Activated T-helper 2 cell treated with anti-CD3 and anti-CD28 coated beads, Interferon-gamma antibody, Interleukin-2, Interleukin-4, amounts not matched to agents 10 μg/mL and 5 μg/mL and 100 μg/mL, durations not matched to agents 14 hours and 24 hours and 36 hours (primary cell): ENCODE measurements at regions not wholly inside any gene's neighbourhood (a gene's known extent, or its start where the extent isn't known, plus 50 kb on each side); places are given as distances from the start of the nearest gene placed in this dataset.

Source experiments
- DNase-seq: peaks from one replicate; pipeline ENCODE4 v3.0.0; 2021; ENCODE audit warnings: low spot score
- H3K27ac Mint-ChIP-seq: one replicate; pipeline ENCODE4 v1.8.0; 2021; ENCODE audit warnings: mixed read lengths
- H3K27me3 Mint-ChIP-seq: one replicate; pipeline ENCODE4 v1.8.0; 2021; ENCODE audit warnings: low read depth, mixed read lengths
- H3K36me3 Mint-ChIP-seq: one replicate; pipeline ENCODE4 v1.8.0; 2021; ENCODE audit warnings: low read depth, mixed read lengths
- H3K4me1 Mint-ChIP-seq: one replicate; pipeline ENCODE4 v1.8.0; 2021; ENCODE audit warnings: low read depth, mixed read lengths
- H3K4me3 Mint-ChIP-seq: one replicate; pipeline ENCODE4 v1.8.0; 2021; ENCODE audit warnings: low read depth, mild to moderate bottlenecking, moderate library complexity, mixed read lengths
- H3K9me3 Mint-ChIP-seq: one replicate; pipeline ENCODE4 v1.8.0; 2021; ENCODE audit warnings: mixed read lengths
- intact Hi-C: fragments of 100-400 bp; cut with micrococcal nuclease; formaldehyde crosslinking; loops from one replicate; pipeline ENCODE4 v1.15.1; 2023

GRCh38 chr4:138320831-138321230, 78.7 kb upstream of the SLC7A11 start:
- Mint-ChIP-seq H3K27me3 (peaks cover 3% of the 10 kb centered on the region), H3K9me3 (no peaks in the 10 kb centered on the region), H3K27ac (no peak overlapping the region), H3K4me3 (no peak overlapping the region), H3K36me3 (no peaks in the 10 kb centered on the region), H3K4me1 (no peaks in the 10 kb centered on the region)
- no peak for DNase-seq
- intact Hi-C loops: no loop called here

DNA sequence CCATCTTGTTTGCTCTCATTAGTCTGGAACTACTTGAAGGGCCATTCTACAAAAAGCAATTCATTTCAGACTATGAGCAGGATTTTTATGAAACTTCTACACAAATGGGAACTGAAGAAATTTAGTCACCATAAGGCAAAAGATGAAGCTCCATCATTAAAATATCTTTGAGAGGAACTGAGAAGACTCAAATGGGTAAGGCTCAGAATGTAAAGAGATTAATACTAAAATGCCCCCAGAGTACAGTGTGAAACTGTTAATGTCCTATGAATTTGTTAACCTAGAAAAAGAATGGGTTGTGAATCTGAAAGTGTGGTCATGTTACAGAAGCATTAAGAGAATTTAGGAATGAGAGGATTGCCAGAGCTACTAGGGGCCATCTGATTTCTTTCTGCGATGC, 77.9 kb upstream of the SLC7A11 start:
- Mint-ChIP-seq H3K4me3 (no peak overlapping the region), H3K36me3 (no peaks in the 10 kb centered on the region), H3K27me3 (peaks cover 3% of the 10 kb centered on the region), H3K27ac (no peak overlapping the region), H3K9me3 (no peaks in the 10 kb centered on the region), H3K4me1 (no peaks in the 10 kb centered on the region)
- intact Hi-C loops: no loop called here
- no peak for DNase-seq

GRCh38 chr4:138317175-138317748, 75.1 kb upstream of the SLC7A11 start:
- peaks cover 3% of the 10 kb centered on the region for H3K27me3 Mint-ChIP-seq
- no peaks in the 10 kb centered on the region for H3K4me1 Mint-ChIP-seq

GRCh38 chr4:138312536-138312911, 70.4 kb upstream of the SLC7A11 start:
- no peaks in the 10 kb centered on the region for H3K4me1 Mint-ChIP-seq
- no peak overlapping the region for H3K27ac Mint-ChIP-seq
- H3K27me3 Mint-ChIP-seq: no peaks in the 10 kb centered on the region
- no peaks in the 10 kb centered on the region for H3K36me3 Mint-ChIP-seq
- no peak overlapping the region for H3K4me3 Mint-ChIP-seq
- no peak for DNase-seq
- no peaks in the 10 kb centered on the region for H3K9me3 Mint-ChIP-seq
- intact Hi-C loops: no loop called here

More at GRCh38 chr4:138317175-138317748, 75.1 kb upstream of the SLC7A11 start:
- Mint-ChIP-seq H3K36me3 (no peaks in the 10 kb centered on the region), H3K9me3 (no peaks in the 10 kb centered on the region), H3K4me3 (no peak overlapping the region), H3K27ac (no peak overlapping the region)
- intact Hi-C loops: no loop called here
- DNase-seq: no peak

DNA sequence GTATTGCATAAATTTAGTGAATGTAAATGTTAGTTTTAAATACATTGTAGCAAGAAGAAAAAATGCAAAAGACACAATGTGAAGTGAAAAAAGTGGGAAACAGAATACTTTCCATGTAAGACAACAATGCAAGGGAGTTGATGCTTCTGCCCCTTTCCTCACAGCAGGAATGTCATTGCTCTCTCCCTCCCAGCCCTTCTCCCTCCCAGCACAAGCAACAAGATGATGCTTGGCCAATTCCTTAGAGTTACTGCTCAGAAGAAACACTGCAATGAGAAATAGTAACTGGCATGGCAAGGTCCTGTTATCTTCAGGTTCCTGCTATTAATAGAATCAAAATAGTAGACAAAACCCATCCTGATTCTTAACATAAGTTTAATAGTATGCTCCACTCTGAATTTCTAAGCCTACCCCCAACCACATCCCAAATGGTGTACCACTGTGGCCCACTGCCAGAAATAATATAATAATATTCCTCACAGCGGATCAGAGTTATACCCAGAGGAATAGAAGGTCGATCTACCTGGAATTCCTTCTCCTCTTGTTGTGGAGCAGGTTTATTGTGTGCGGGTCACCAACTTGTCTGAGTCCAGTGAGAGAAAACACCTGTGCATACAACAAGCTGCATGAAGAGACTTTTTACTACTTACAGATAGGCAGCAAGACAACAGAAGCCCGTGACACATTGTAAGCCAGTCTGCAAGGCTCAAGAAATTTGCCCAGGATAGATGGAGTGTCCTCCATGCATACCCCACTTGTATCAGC, 69.8 kb upstream of the SLC7A11 start:
- Mint-ChIP-seq H3K36me3 (no peaks in the 10 kb centered on the region), H3K27ac (no peak overlapping the region), H3K9me3 (no peaks in the 10 kb centered on the region), H3K27me3 (no peaks in the 10 kb centered on the region), H3K4me1 (no peaks in the 10 kb centered on the region), H3K4me3 (no peak overlapping the region)
- intact Hi-C loops: no loop called here
- DNase-seq: no peak

- H3K27ac Mint-ChIP-seq: no peak overlapping the region
- H3K9me3 Mint-ChIP-seq: no peaks in the 10 kb centered on the region
- no peaks in the 10 kb centered on the region for H3K27me3 Mint-ChIP-seq
- H3K4me1 Mint-ChIP-seq: no peaks in the 10 kb centered on the region
- no peaks in the 10 kb centered on the region for H3K36me3 Mint-ChIP-seq
- DNase-seq: no peak
- intact Hi-C loops: no loop called here
- H3K4me3 Mint-ChIP-seq: no peak overlapping the region
These were observed 68.8 kb upstream of the SLC7A11 start for GRCh38 chr4:138310991-138311390.

DNA sequence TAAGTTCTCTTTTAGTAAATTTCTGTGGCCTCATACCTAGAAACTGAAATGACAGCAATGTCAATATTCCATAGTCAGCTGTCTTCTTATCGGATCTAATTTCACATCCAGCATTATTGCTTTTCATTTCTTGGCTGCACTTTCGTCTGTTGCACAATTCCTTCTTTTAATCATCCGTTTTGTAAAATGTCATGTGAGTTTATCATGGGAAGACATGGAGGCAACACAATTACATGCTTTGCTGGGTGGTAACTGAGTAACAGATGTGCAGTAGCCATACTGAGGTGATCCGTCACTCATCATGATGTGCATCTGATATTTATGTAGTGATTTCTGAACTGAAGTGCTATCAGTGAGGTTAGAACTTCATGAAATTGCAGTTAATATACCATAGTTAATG, 68.3 kb upstream of the SLC7A11 start:
- no peaks in the 10 kb centered on the region for H3K36me3 Mint-ChIP-seq
- no peak overlapping the region for H3K27ac Mint-ChIP-seq
- no peaks in the 10 kb centered on the region for H3K4me1 Mint-ChIP-seq
- no peaks in the 10 kb centered on the region for H3K9me3 Mint-ChIP-seq
- DNase-seq: no peak
- H3K4me3 Mint-ChIP-seq: no peak overlapping the region
- H3K27me3 Mint-ChIP-seq: no peaks in the 10 kb centered on the region
- intact Hi-C loops: no loop called here

DNA sequence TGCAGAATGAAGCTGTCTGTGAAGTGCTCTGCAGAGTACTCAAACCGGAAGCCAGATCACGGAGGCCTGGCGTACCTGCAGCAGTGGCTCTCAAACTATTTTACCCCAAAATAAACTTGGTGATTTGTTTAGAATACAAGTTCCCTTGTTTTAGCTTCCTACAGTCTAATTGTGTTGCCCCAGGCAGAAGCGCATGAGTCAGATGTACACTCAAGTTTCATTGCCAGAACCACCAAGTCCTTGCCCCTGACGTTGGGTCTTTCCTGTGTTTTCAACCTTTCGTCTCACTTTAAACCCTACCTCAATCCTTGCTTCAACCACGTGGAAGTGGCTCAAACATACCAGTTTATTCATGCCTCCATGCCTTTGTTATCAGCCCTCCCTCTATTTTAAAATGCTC, 66.2 kb upstream of the SLC7A11 start:
- H3K27me3 Mint-ChIP-seq: no peaks in the 10 kb centered on the region
- no peak overlapping the region for H3K27ac Mint-ChIP-seq
- DNase-seq: no peak
- no peak overlapping the region for H3K4me3 Mint-ChIP-seq
- H3K4me1 Mint-ChIP-seq: no peaks in the 10 kb centered on the region
- intact Hi-C loops: no loop called here
- H3K36me3 Mint-ChIP-seq: no peaks in the 10 kb centered on the region
- H3K9me3 Mint-ChIP-seq: no peaks in the 10 kb centered on the region

GRCh38 chr4:138307319-138307718, 65.2 kb upstream of the SLC7A11 start:
- no peak for DNase-seq
- no peak overlapping the region for H3K4me3 Mint-ChIP-seq
- intact Hi-C loops: no loop called here

DNA sequence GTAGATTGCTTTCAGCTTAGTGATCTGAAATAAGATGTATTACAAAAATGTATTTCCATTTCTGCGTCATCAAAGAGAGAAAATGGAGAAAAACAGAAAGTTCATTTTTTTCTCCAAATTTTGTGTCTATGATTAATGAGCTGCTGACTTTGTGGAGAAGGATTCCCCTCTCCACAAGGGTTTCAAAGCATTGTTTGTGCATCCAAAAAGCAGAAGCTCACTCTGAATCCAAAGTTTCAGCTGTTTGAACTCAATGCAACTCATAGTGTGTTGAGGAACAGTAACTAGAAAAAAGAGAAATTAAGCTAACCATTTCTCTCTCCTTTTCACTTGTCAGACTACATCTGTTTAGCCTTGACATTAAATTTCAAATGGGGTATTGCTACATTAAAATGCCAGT, 62.9 kb upstream of the SLC7A11 start:
- Mint-ChIP-seq H3K4me1 (no peaks in the 10 kb centered on the region), H3K4me3 (no peak overlapping the region), H3K27me3 (no peaks in the 10 kb centered on the region), H3K27ac (no peak overlapping the region), H3K9me3 (no peaks in the 10 kb centered on the region), H3K36me3 (no peaks in the 10 kb centered on the region)
- intact Hi-C loops: no loop called here
- DNase-seq: no peak

More at GRCh38 chr4:138307319-138307718, 65.2 kb upstream of the SLC7A11 start:
- H3K36me3 Mint-ChIP-seq: no peaks in the 10 kb centered on the region
- H3K27me3 Mint-ChIP-seq: no peaks in the 10 kb centered on the region
- no peaks in the 10 kb centered on the region for H3K9me3 Mint-ChIP-seq
- no peaks in the 10 kb centered on the region for H3K4me1 Mint-ChIP-seq
- no peak overlapping the region for H3K27ac Mint-ChIP-seq

GRCh38 chr4:138301536-138301935, 59.4 kb upstream of the SLC7A11 start:
- intact Hi-C loops: no loop called here
- Mint-ChIP-seq H3K27me3 (no peaks in the 10 kb centered on the region), H3K36me3 (no peaks in the 10 kb centered on the region), H3K4me1 (no peaks in the 10 kb centered on the region), H3K4me3 (no peak overlapping the region), H3K27ac (no peak overlapping the region), H3K9me3 (no peaks in the 10 kb centered on the region)
- no peak for DNase-seq

- no peaks in the 10 kb centered on the region for H3K4me1 Mint-ChIP-seq
- intact Hi-C loops: no loop called here
- H3K27ac Mint-ChIP-seq: no peak overlapping the region
- no peak overlapping the region for H3K4me3 Mint-ChIP-seq
- H3K27me3 Mint-ChIP-seq: no peaks in the 10 kb centered on the region
- H3K9me3 Mint-ChIP-seq: no peaks in the 10 kb centered on the region
- DNase-seq: no peak
- H3K36me3 Mint-ChIP-seq: no peaks in the 10 kb centered on the region
These were observed 58.5 kb upstream of the SLC7A11 start for GRCh38 chr4:138300616-138301015.

DNA sequence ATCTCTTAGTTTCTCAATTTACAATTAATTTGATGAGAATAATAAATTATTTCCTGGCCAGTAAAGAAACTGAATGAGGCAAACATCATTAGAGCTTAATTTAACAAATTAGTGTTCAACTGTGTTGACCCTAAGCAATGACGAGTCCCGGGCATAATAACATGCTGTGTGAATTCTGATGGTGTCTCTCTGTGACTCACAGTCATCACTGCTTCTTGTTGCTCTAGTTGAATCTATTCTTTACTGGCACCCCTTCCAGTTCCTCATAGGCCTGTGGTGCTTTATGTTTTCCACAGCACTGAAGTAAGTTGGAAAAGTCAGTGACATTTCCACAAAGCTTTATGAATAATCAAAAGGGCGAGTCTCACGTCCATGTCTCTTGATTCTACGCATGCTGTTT, 57.7 kb upstream of the SLC7A11 start:
- DNase-seq: no peak
- no peaks in the 10 kb centered on the region for H3K4me1 Mint-ChIP-seq
- intact Hi-C loops: no loop called here
- no peak overlapping the region for H3K4me3 Mint-ChIP-seq
- H3K27ac Mint-ChIP-seq: no peak overlapping the region
- H3K9me3 Mint-ChIP-seq: no peaks in the 10 kb centered on the region
- H3K36me3 Mint-ChIP-seq: no peaks in the 10 kb centered on the region
- H3K27me3 Mint-ChIP-seq: no peaks in the 10 kb centered on the region
